Esophagus muscularis mucosa (tissue), 4 donors: ENCODE measurements at regions not wholly inside any gene's neighbourhood (a gene's known extent, or its start where the extent isn't known, plus 50 kb on each side); places are given as distances from the start of the nearest gene placed in this dataset.

Source experiments
- DNase-seq: peaks from one replicate; pipeline ENCODE4 v3.0.0-alpha.2; 2017; ENCODE audit errors: extremely low spot score
- H3K27ac ChIP-seq, 4 donors: fragments of 200-600 bp; sonication (generic); replicated peaks in 1 of 4; 1 replicate in 3 of 4; 2 replicates in 1 of 4; pipeline ENCODE4 v1.5.1; 2016 to 2019; ENCODE audit warnings: mild to moderate bottlenecking in 1 of 4
- H3K27me3 ChIP-seq, 4 donors: fragments of 200-600 bp; sonication (generic); one replicate each; pipeline versions ENCODE4 v1.5.1 to v1.6.0; 2016 to 2019
- H3K36me3 ChIP-seq, 4 donors: fragments of 200-600 bp; sonication (generic); one replicate each; pipeline ENCODE4 v1.5.1; 2016 to 2019
- H3K4me1 ChIP-seq, 4 donors: fragments of 200-600 bp; sonication (generic); one replicate each; pipeline ENCODE4 v1.5.1; 2016 to 2019
- H3K4me3 ChIP-seq, 4 donors: fragments of 200-600 bp; sonication (generic); 1 replicate in 2 of 4; 2 replicates in 2 of 4; pipeline ENCODE4 v1.5.1; 2016 to 2019; ENCODE audit warnings: mild to moderate bottlenecking in 4 of 4, moderate library complexity in 1 of 4
- H3K9me3 ChIP-seq, 4 donors: fragments of 200-600 bp; sonication (generic); 1 replicate in 3 of 4; 2 replicates in 1 of 4; pipeline ENCODE4 v1.5.1; 2016 to 2019
- EP300 ChIP-seq: sonication (generic); formaldehyde crosslinking; IDR thresholded peaks from one replicate; pipeline ENCODE4 v1.6.1; 2017; ENCODE audit warnings: antibody characterized with exemption
- POLR2A ChIP-seq: fragments of 450-650 bp; IDR thresholded peaks from one replicate; pipeline ENCODE4 v1.6.1; 2017; ENCODE audit warnings: antibody characterized with exemption, moderate library complexity, mild to moderate bottlenecking, low read depth
- POLR2AphosphoS5 ChIP-seq, 2 donors: sonication (generic); formaldehyde crosslinking; IDR thresholded peaks; one replicate each; pipeline ENCODE4 v1.6.1; 2017; ENCODE audit warnings: antibody characterized with exemption in 2 of 2
- WGBS: methylation state at CpG from one replicate; pipeline ENCODE4 v1.1.5; 2018; 5-methylcytosine and 5-hydroxymethylcytosine counted together
- intact Hi-C: fragments of 100-400 bp; cut with DNase I; formaldehyde crosslinking; loops from one replicate; pipeline ENCODE4 v1.15.1; 2023
- TF ChIP-seq, protein P1 (sequence below), 3 experiments: fragments of 200-600 bp in 2 of 3; fragments of 450-650 bp in 1 of 3; sonication (generic) in 2 of 3; IDR thresholded peaks; one replicate each; pipeline ENCODE4 v1.5.1; 2017 to 2019; ENCODE audit warnings: antibody characterized with exemption in 3 of 3, mild to moderate bottlenecking in 2 of 3, moderate library complexity in 1 of 3

- no peak overlapping the region for H3K4me3 ChIP-seq
- intact Hi-C loops: no loop called here
- H3K27ac ChIP-seq: no peak overlapping the region
- H3K4me1 ChIP-seq: no peaks in the 10 kb centered on the region
- no peak for TF ChIP-seq POLR2A
- TF ChIP-seq, protein P1, sequence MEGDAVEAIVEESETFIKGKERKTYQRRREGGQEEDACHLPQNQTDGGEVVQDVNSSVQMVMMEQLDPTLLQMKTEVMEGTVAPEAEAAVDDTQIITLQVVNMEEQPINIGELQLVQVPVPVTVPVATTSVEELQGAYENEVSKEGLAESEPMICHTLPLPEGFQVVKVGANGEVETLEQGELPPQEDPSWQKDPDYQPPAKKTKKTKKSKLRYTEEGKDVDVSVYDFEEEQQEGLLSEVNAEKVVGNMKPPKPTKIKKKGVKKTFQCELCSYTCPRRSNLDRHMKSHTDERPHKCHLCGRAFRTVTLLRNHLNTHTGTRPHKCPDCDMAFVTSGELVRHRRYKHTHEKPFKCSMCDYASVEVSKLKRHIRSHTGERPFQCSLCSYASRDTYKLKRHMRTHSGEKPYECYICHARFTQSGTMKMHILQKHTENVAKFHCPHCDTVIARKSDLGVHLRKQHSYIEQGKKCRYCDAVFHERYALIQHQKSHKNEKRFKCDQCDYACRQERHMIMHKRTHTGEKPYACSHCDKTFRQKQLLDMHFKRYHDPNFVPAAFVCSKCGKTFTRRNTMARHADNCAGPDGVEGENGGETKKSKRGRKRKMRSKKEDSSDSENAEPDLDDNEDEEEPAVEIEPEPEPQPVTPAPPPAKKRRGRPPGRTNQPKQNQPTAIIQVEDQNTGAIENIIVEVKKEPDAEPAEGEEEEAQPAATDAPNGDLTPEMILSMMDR (IDR thresholded peaks at IDR 0.05): no peak
- TF ChIP-seq POLR2AphosphoS5 (IDR thresholded peaks at IDR 0.05): no peak
- TF ChIP-seq EP300: no peak
- H3K36me3 ChIP-seq: no peaks in the 10 kb centered on the region
- no peaks in the 10 kb centered on the region for H3K9me3 ChIP-seq
- 44% methylated on average over 4 of the region's 4 CpGs for WGBS
- H3K27me3 ChIP-seq: no peaks in the 10 kb centered on the region
- no peak for DNase-seq
These were observed 653.7 kb downstream of the TFAP2A start for GRCh38 chr6:9761220-9761619.

DNA sequence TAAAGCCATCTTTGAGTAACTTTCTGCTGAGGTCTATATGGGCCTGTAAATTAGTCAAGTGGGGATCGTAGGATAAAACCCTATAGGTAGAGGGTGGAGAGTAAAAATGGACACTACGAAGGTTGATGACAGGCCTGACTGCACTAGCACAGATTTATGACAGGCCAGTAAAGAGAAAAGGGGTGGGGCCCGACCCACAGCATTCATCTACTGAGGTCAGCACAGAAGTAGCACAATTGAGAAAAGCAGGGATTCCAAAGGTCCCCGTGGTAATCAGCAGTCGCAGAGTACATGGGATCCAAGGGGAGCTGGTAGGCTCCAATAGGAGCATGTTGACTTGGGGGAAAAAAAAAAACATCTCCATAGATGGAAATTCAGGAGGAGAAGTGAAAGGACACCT is 660.4 kb downstream of the TFAP2A start:
- H3K27ac ChIP-seq: no peak overlapping the region
- intact Hi-C loops: no loop called here
- H3K27me3 ChIP-seq: no peaks in the 10 kb centered on the region
- WGBS: 81% methylated on average over 5 of the region's 5 CpGs
- no peak for DNase-seq
- H3K9me3 ChIP-seq: no peaks in the 10 kb centered on the region
- no peak for TF ChIP-seq EP300
- no peak for TF ChIP-seq POLR2A
- no peak for TF ChIP-seq POLR2AphosphoS5 (IDR thresholded peaks at IDR 0.05)
- TF ChIP-seq, protein P1 (IDR thresholded peaks at IDR 0.05): no peak
- no peak overlapping the region for H3K4me3 ChIP-seq
- H3K4me1 ChIP-seq: no peaks in the 10 kb centered on the region
- no peaks in the 10 kb centered on the region for H3K36me3 ChIP-seq

DNA sequence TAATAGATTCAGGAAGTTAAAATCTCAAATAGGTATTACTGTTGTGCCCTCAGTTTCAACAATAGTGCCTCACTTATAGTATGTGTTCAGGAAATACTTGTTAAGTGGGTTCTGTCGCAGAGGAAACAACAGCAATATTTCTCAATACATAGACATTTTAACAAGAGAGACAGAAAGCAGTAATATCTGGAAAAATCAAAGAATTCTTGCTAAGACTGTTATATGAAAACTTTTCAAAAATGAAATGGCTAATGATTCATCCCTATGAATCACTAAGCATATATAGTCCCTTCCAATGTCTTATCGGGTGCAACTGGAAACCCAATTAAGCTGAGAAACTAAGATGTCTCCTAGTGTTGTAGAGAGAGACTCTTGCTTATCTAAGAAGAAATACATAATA is 668.9 kb downstream of the TFAP2A start:
- intact Hi-C loops: no loop called here
- Histone ChIP-seq H3K27me3 (no peaks in the 10 kb centered on the region), H3K4me3 (no peak overlapping the region), H3K36me3 (no peaks in the 10 kb centered on the region), H3K9me3 (no peaks in the 10 kb centered on the region), H3K27ac (no peak overlapping the region), H3K4me1 (no peaks in the 10 kb centered on the region)
- 89% methylated on average over 2 of the region's 2 CpGs for WGBS
- TF ChIP-seq POLR2AphosphoS5 (IDR thresholded peaks at IDR 0.05): no peak
- TF ChIP-seq POLR2A: no peak
- TF ChIP-seq, protein P1 (IDR thresholded peaks at IDR 0.05): no peak
- no peak for TF ChIP-seq EP300
- no peak for DNase-seq

GRCh38 chr6:9745476-9745875 is 669.4 kb downstream of the TFAP2A start:
- Histone ChIP-seq H3K4me3 (no peak overlapping the region), H3K27me3 (no peaks in the 10 kb centered on the region), H3K27ac (no peak overlapping the region), H3K4me1 (no peaks in the 10 kb centered on the region), H3K36me3 (no peaks in the 10 kb centered on the region), H3K9me3 (no peaks in the 10 kb centered on the region)
- 49% methylated on average over 3 of the region's 3 CpGs for WGBS
- intact Hi-C loops: no loop called here
- TF ChIP-seq POLR2A: no peak
- no peak for TF ChIP-seq POLR2AphosphoS5 (IDR thresholded peaks at IDR 0.05)
- TF ChIP-seq EP300: no peak
- TF ChIP-seq, protein P1 (IDR thresholded peaks at IDR 0.05): no peak
- no peak for DNase-seq

GRCh38 chr6:9744119-9744518 is 670.8 kb downstream of the TFAP2A start:
- TF ChIP-seq POLR2AphosphoS5 (IDR thresholded peaks at IDR 0.05) (no peak), EP300 (no peak), POLR2A (no peak)
- TF ChIP-seq, protein P1 (IDR thresholded peaks at IDR 0.05): no peak
- 88% methylated on average over 3 of the region's 3 CpGs for WGBS
- DNase-seq: no peak
- no peaks in the 10 kb centered on the region for H3K4me1 ChIP-seq
- no peak overlapping the region for H3K27ac ChIP-seq
- no peaks in the 10 kb centered on the region for H3K9me3 ChIP-seq
- intact Hi-C loops: no loop called here
- no peak overlapping the region for H3K4me3 ChIP-seq
- H3K36me3 ChIP-seq: no peaks in the 10 kb centered on the region
- no peaks in the 10 kb centered on the region for H3K27me3 ChIP-seq
